Fibroblast of pulmonary artery (primary cell): ENCODE measurements at regions not wholly inside any gene's neighbourhood (a gene's known extent, or its start where the extent isn't known, plus 50 kb on each side); places are given as distances from the start of the nearest gene placed in this dataset.

ENCODE experiments used
- DNase-seq: peaks from one replicate; pipeline ENCODE4 v3.0.0-alpha.2; 2010; ENCODE audit warnings: low read depth
- H3K4me3 ChIP-seq: replicated peaks from 2 replicates; pipeline ENCODE4 v1.5.1; 2011; ENCODE audit warnings: low read depth, mild to moderate bottlenecking, control low read depth, low read length, moderate library complexity
- CTCF ChIP-seq: IDR thresholded peaks from 2 replicates; pipeline ENCODE4 v1.5.1; 2011; ENCODE audit warnings: mild to moderate bottlenecking, control low read depth, low read length, inconsistent platforms; ENCODE audit errors: missing control alignments

DNA sequence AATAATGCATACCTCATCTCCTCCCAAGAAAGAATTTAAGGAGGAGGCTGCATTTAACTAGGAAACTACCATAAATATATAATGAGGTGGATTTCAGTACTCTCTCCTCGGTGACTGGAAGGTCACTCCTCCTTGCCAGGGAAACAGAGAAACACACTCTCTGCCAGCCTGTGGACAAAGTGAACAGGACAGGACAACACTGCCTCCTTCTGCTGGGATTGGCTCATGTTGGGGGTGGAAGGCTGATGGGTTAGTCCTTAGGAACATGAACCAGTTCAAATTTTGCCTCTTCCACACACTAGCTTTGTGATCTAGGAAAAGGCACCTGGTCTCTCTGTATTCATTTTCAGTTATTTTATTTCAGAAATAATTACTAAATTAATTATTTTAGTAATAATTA, 50.6 kb upstream of the STEAP4 start:
- DNase-seq, result peak; percentile 30
- TF ChIP-seq CTCF, result peak; percentile 31
- H3K4me3 ChIP-seq, result no peak overlapping the region
